ENCODE measurements at regions not wholly inside any gene's neighbourhood (a gene's known extent, or its start where the extent isn't known, plus 50 kb on each side); places are given as distances from the start of the nearest gene placed in this dataset.
"Not testable (repeated sequence)": the region's sequence is repeated elsewhere in the genome, so short reads cannot be mapped to it uniquely, and the experiment has no call there.

DNA sequence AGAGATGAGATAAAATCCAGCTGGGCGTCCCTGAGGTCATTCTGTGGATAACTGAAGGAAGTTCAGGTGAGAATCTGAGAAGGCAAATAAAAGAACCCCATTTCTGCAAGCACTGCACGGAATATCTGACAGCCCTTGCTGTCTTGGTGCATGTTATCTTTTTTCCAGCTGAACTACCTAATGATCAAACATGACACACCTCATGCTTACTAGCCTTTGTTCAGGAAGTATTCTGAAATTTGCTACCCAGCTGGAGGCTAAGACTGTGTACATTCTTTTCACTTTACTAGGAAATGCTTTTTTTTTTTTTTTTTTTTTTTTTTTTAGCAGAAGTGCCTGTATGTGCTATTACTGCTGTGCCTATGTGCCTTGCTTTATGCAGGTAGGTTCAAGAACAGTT is 718.1 kb downstream of the SMARCA1 start:
- H3K4me3 ChIP-seq (ENCODE audit: low read depth, low read length, poor library complexity, severe bottlenecking), result no peak overlapping the region
- no peaks in the 10 kb centered on the region for H3K9me2 ChIP-seq (ENCODE audit: low read depth, low read length)
- H3K79me2 ChIP-seq (ENCODE audit: insufficient read depth, low read length), result no peaks in the 10 kb centered on the region
- H3K27me3 ChIP-seq (ENCODE audit: insufficient read depth, low read length), result no peaks in the 10 kb centered on the region
- no peaks in the 10 kb centered on the region for H4K20me1 ChIP-seq (ENCODE audit: insufficient read depth, low read length)
- TF ChIP-seq, protein P1, sequence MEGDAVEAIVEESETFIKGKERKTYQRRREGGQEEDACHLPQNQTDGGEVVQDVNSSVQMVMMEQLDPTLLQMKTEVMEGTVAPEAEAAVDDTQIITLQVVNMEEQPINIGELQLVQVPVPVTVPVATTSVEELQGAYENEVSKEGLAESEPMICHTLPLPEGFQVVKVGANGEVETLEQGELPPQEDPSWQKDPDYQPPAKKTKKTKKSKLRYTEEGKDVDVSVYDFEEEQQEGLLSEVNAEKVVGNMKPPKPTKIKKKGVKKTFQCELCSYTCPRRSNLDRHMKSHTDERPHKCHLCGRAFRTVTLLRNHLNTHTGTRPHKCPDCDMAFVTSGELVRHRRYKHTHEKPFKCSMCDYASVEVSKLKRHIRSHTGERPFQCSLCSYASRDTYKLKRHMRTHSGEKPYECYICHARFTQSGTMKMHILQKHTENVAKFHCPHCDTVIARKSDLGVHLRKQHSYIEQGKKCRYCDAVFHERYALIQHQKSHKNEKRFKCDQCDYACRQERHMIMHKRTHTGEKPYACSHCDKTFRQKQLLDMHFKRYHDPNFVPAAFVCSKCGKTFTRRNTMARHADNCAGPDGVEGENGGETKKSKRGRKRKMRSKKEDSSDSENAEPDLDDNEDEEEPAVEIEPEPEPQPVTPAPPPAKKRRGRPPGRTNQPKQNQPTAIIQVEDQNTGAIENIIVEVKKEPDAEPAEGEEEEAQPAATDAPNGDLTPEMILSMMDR (IDR thresholded peaks at IDR 0.05; ENCODE audit: low read length), result no peak
- no peak for TF ChIP-seq EZH2 (IDR thresholded peaks at IDR 0.05; ENCODE audit: borderline replicate concordance, low read length)
- no peaks in the 10 kb centered on the region for H3K9me3 ChIP-seq (ENCODE audit: low read length)
- no peak overlapping the region for H2AFZ ChIP-seq (ENCODE audit: low read length)
- H3K36me3 ChIP-seq (ENCODE audit: insufficient read depth, low read length), result no peaks in the 10 kb centered on the region
- H3K9ac ChIP-seq (ENCODE audit: low read length), result no peak overlapping the region
- H3K4me1 ChIP-seq (ENCODE audit: insufficient read depth, low read length, severe bottlenecking), result no peaks in the 10 kb centered on the region
- no peaks in the 10 kb centered on the region for H3F3A ChIP-seq (ENCODE audit: insufficient read depth, low read length)
- no peak overlapping the region for H3K27ac ChIP-seq (ENCODE audit: low read depth, low read length, poor library complexity, severe bottlenecking)
- H3K4me2 ChIP-seq (ENCODE audit: low read length), result no peak overlapping the region

DNA sequence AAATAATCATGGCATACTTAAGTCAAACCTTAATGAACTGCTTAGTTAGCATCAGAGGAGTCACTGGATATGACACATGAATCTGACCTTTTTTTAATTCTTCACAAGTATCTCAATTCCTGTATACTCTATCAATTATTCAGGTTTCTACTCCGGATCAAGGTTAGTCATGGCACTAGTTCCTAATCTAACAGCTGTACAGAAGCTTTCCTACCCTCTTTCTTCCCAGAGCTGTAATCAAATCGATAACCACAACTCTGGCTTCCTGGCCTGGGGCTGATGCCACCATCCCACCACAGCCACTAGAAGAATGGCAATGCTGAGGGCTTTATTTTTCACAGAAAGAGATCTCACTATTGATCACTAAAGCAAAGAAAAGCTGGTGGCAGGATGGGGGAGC is 718.5 kb downstream of the SMARCA1 start:
- Histone ChIP-seq H3K9me2 (ENCODE audit: low read depth, low read length) (no peaks in the 10 kb centered on the region), H3K27me3 (ENCODE audit: insufficient read depth, low read length) (no peaks in the 10 kb centered on the region), H3F3A (ENCODE audit: insufficient read depth, low read length) (no peaks in the 10 kb centered on the region), H3K4me3 (ENCODE audit: low read depth, low read length, poor library complexity, severe bottlenecking) (no peak overlapping the region), H4K20me1 (ENCODE audit: insufficient read depth, low read length) (no peaks in the 10 kb centered on the region), H3K9me3 (ENCODE audit: low read length) (no peaks in the 10 kb centered on the region), H3K36me3 (ENCODE audit: insufficient read depth, low read length) (no peaks in the 10 kb centered on the region), H3K27ac (ENCODE audit: low read depth, low read length, poor library complexity, severe bottlenecking) (no peak overlapping the region), H2AFZ (ENCODE audit: low read length) (no peak overlapping the region), H3K4me2 (ENCODE audit: low read length) (no peak overlapping the region), H3K79me2 (ENCODE audit: insufficient read depth, low read length) (no peaks in the 10 kb centered on the region), H3K9ac (ENCODE audit: low read length) (no peak overlapping the region), H3K4me1 (ENCODE audit: insufficient read depth, low read length, severe bottlenecking) (no peaks in the 10 kb centered on the region)
- TF ChIP-seq, protein P1 (IDR thresholded peaks at IDR 0.05; ENCODE audit: low read length), result no peak
- TF ChIP-seq EZH2 (IDR thresholded peaks at IDR 0.05; ENCODE audit: borderline replicate concordance, low read length), result no peak

DNA sequence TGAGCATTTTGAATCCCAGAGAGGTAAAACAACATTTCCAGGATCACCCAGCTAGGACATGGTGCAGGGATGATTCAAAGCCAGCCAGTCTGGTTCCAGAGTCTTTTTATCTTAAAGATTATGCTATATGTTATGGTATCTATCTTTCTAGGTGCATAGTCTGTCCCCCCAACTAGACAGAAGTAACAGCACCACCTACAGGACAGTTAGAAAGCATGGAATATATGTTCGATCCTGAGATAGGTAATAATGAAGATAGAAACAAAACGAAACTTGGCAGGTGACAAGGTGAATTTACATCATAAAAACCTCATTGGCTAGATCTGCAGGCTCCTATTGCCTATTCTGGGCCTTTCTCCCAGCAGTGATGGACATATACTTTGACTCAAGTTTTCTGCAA is 723.2 kb downstream of the SMARCA1 start:
- no peaks in the 10 kb centered on the region for H3F3A ChIP-seq (ENCODE audit: insufficient read depth, low read length)
- H3K9me3 ChIP-seq (ENCODE audit: low read length), result no peaks in the 10 kb centered on the region
- no peak overlapping the region for H3K9ac ChIP-seq (ENCODE audit: low read length)
- no peaks in the 10 kb centered on the region for H4K20me1 ChIP-seq (ENCODE audit: insufficient read depth, low read length)
- no peaks in the 10 kb centered on the region for H3K4me1 ChIP-seq (ENCODE audit: insufficient read depth, low read length, severe bottlenecking)
- H3K79me2 ChIP-seq (ENCODE audit: insufficient read depth, low read length), result no peaks in the 10 kb centered on the region
- no peaks in the 10 kb centered on the region for H3K27me3 ChIP-seq (ENCODE audit: insufficient read depth, low read length)
- no peak overlapping the region for H3K4me2 ChIP-seq (ENCODE audit: low read length)
- TF ChIP-seq, protein P1 (IDR thresholded peaks at IDR 0.05; ENCODE audit: low read length), result peak; percentile 43; the same call in 1 of the 2 replicates
- no peak for TF ChIP-seq EZH2 (IDR thresholded peaks at IDR 0.05; ENCODE audit: borderline replicate concordance, low read length)
- no peak overlapping the region for H3K27ac ChIP-seq (ENCODE audit: low read depth, low read length, poor library complexity, severe bottlenecking)
- no peaks in the 10 kb centered on the region for H3K36me3 ChIP-seq (ENCODE audit: insufficient read depth, low read length)
- H3K9me2 ChIP-seq (ENCODE audit: low read depth, low read length), result no peaks in the 10 kb centered on the region
- H3K4me3 ChIP-seq (ENCODE audit: low read depth, low read length, poor library complexity, severe bottlenecking), result no peak overlapping the region
- H2AFZ ChIP-seq (ENCODE audit: low read length), result no peak overlapping the region

DNA sequence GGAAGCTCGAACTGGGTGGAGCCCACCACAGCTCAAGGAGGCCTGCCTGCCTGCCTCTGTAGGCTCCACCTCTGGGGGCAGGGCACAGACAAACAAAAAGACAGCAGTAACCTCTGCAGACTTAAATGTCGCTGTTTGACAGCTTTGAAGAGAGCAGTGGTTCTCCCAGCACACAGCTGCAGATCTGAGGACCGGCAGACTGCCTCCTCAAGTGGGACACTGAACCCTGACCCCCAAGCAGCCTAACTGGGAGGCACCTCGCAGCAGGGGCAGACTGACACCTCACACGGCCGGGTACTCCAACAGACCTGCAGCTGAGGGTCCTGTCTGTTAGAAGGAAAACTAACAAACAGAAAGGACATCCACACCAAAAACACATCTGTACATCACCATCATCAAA is 730.9 kb upstream of the ACTRT1 start:
- H3K4me1 ChIP-seq (ENCODE audit: insufficient read depth, low read length, severe bottlenecking), result peaks cover 16% of the 10 kb centered on the region
- H3K27ac ChIP-seq (ENCODE audit: low read depth, low read length, poor library complexity, severe bottlenecking); H4K20me1 ChIP-seq (ENCODE audit: insufficient read depth, low read length); H3F3A ChIP-seq (ENCODE audit: insufficient read depth, low read length); H3K79me2 ChIP-seq (ENCODE audit: insufficient read depth, low read length); H2AFZ ChIP-seq (ENCODE audit: low read length); H3K36me3 ChIP-seq (ENCODE audit: insufficient read depth, low read length); H3K9me3 ChIP-seq (ENCODE audit: low read length); H3K9me2 ChIP-seq (ENCODE audit: low read depth, low read length); H3K9ac ChIP-seq (ENCODE audit: low read length); H3K27me3 ChIP-seq (ENCODE audit: insufficient read depth, low read length); H3K4me3 ChIP-seq (ENCODE audit: low read depth, low read length, poor library complexity, severe bottlenecking); H3K4me2 ChIP-seq (ENCODE audit: low read length): not testable (repeated sequence)

Measured in OCI-LY1 (cell line).